Transverse colon (tissue), 4 donors: ENCODE measurements at regions not wholly inside any gene's neighbourhood (a gene's known extent, or its start where the extent isn't known, plus 50 kb on each side); places are given as distances from the start of the nearest gene placed in this dataset.

Source experiments
- EP300 ChIP-seq: sonication (generic); formaldehyde crosslinking; IDR thresholded peaks from one replicate; pipeline ENCODE4 v1.6.1; 2017; ENCODE audit warnings: antibody characterized with exemption, low read depth
- POLR2A ChIP-seq: fragments of 450-650 bp; IDR thresholded peaks from one replicate; pipeline ENCODE4 v1.6.1; 2016; ENCODE audit warnings: antibody characterized with exemption, mild to moderate bottlenecking, moderate library complexity
- POLR2AphosphoS5 ChIP-seq, 3 donors: sonication (generic); formaldehyde crosslinking; IDR thresholded peaks; one replicate each; pipeline ENCODE4 v1.6.1; 2016; ENCODE audit warnings: antibody characterized with exemption in 3 of 3
- TF ChIP-seq, protein P1 (sequence below), 5 experiments: fragments of 200-600 bp in 3 of 5; fragments of 450-650 bp in 2 of 5; sonication (generic) in 3 of 5; IDR thresholded peaks; 1 replicate in 2 of 5; 2 replicates in 3 of 5; pipeline ENCODE4 v1.5.1; 2016 to 2017; ENCODE audit warnings: antibody characterized with exemption in 5 of 5, inconsistent platforms in 3 of 5, mild to moderate bottlenecking in 2 of 5, moderate library complexity in 1 of 5

GRCh38 chr17:6179017-6179416 is 108.8 kb downstream of the WSCD1 start:
- no peak for TF ChIP-seq EP300
- TF ChIP-seq POLR2A: no peak
- TF ChIP-seq, protein P1, sequence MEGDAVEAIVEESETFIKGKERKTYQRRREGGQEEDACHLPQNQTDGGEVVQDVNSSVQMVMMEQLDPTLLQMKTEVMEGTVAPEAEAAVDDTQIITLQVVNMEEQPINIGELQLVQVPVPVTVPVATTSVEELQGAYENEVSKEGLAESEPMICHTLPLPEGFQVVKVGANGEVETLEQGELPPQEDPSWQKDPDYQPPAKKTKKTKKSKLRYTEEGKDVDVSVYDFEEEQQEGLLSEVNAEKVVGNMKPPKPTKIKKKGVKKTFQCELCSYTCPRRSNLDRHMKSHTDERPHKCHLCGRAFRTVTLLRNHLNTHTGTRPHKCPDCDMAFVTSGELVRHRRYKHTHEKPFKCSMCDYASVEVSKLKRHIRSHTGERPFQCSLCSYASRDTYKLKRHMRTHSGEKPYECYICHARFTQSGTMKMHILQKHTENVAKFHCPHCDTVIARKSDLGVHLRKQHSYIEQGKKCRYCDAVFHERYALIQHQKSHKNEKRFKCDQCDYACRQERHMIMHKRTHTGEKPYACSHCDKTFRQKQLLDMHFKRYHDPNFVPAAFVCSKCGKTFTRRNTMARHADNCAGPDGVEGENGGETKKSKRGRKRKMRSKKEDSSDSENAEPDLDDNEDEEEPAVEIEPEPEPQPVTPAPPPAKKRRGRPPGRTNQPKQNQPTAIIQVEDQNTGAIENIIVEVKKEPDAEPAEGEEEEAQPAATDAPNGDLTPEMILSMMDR (IDR thresholded peaks at IDR 0.05): no peak
- TF ChIP-seq POLR2AphosphoS5 (IDR thresholded peaks at IDR 0.05): no peak
